GM18519 (cell line): ENCODE measurements at regions not wholly inside any gene's neighbourhood (a gene's known extent, or its start where the extent isn't known, plus 50 kb on each side); places are given as distances from the start of the nearest gene placed in this dataset.

Experiments used
- ATAC-seq: cut with Tn5 transposase; IDR thresholded peaks from one replicate; pipeline ENCODE4 v1.9.1; 2021; ENCODE audit warnings: mild to moderate bottlenecking, moderate library complexity; ENCODE audit not compliant: unreplicated experiment, low FRiP score

DNA sequence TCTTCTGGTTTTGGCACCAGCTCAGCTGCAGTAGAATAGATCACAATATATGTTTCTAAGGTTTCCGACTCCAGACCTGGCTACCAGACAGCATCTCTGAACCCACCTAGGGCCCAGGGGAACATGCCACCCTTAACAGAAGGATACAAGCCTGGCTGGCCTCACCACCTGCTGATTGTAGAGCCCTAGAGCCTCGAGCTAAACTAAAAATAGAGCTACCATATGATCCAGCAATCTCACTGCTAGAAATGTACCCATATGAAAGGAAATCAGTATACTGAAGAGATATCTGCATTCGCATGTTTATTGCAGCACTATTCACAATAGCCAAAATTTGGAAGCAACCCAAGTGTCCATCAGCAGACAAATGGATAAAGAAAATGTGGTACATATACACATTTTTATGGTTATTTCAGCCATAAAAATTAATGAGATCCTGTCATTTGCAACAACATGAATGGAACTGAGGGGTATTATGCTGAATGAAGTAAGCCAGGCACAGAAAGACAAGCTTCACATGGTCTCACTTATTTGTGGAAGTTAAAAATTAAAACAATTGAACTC is 242.4 kb upstream of the SLC39A10 start:
- ATAC-seq, result no peak

DNA sequence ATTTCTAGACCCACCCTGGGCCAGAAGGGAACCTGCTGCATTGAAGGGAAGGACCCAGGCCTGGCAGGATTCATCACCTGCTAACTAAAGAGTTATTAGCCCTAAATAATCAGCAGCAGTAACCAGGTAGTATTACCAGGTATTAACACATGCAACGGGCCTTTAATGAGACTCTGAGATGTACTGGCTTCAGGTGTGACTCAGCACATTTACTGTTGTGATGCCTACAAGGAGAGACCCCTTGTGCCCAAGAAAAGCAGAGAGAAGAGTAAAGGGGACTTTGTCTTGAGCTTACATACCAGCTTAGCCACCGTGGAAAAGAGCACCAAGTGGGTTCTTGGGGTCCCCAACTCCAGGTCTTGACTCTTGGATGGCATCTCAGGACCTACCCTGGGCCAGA is 243.1 kb upstream of the SLC39A10 start:
- no peak for ATAC-seq

DNA sequence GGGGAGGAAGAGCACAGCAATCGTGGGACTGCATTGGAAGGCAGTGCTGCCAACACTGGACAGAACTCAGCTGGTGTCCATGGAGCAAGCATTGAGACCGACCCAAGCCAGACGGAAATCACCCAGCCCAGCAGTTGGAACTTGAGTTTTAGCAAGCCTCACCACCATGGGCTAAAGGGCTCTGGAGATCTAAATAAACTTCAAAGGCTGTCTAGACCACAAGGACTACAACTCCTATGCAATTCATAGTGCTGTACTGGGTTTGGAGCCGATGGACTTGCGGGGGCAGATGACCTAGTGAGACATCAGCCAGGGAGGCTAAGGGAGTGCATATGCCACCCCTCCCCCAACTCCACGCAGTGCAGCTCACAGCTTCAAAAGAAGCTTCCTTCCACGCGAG is 243.6 kb upstream of the SLC39A10 start:
- no peak for ATAC-seq

DNA sequence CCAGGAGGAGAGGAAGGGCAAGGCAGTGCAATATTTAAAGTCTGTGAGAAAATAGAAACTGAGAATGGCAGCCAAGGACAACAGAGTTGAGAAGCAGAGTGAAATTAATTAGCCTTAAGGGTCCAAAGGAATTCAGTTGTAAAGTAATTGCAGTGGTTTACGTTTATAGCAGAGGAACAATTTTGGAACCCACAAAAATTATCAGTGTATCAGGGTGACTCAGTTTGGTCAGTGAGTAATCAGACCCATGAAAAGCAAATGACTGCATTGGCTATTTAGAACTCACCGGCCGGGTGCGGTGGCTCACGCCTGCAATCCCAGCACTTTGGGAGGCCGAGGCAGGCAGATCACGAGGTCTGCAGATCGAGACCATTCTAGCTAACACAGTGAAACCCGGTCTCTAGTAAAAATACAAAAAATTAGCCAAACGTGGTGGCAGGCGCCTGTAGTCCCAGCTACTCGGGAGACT is 245.8 kb upstream of the SLC39A10 start:
- ATAC-seq, result no peak

DNA sequence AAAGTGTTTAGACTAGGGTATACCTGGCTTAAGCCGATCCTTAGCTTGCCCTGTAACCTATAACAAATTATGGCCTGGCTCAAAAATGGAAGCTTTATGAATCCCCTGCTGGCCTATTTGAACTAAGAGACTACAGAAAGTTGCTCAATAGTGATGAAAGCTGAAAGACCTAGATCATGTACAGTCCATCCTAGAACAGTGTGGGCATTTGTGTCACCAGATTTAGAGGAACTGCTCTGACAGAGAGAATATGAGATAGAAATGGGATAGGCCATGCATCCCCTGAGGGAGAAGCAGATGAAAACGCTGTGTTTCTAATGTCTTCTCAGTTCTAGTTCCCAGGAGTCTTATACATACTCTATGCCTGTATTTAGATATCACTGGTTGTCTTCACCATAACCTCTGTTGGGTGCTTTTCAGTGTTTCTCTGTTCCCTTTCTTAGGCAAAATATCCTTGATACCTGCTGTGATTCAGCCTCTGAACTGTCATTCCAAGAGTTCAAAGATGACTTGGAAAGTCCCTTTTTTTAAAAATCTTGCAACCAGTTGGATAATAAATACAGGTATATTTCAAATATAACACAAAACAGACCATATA is 246.9 kb upstream of the SLC39A10 start:
- peak; percentile 68 for ATAC-seq

DNA sequence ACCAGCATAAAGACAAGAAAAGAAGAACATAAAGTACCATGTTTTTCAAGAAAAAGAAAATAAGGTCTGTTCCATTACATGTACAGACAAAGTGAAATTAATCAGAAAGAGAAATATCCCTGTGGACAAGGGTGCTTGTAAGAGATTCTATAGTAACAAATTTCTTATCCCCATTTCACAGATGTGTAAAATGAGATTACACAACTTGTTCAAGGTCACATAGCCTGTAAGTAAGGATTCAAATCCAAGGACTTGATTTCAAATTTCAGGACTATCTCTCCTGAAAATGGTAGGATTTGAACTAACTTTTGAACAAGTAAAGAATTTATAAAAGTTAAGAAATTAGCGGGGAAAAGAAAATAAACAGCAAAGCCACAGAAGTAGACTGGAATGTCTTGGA is 248.2 kb upstream of the SLC39A10 start:
- no peak for ATAC-seq

DNA sequence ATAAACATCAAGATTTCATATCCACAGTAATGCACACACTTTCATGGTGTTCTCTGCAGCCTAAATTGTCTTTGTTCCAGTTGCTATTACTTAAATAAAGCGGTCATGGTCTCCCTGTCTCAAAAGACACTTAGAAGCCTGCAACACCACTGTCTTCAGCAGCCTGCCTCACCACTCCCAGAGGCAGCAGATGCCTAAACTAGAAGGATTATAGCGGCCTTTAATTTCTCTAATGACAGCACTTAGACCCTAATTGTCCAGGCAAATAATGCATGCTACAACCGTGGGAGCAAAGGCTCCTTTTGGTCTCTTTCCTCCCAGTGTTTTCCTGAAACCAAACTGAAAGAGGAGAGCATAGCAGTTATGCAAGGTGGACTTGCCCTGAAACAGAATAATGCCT is 248.8 kb upstream of the SLC39A10 start:
- ATAC-seq, result no peak

DNA sequence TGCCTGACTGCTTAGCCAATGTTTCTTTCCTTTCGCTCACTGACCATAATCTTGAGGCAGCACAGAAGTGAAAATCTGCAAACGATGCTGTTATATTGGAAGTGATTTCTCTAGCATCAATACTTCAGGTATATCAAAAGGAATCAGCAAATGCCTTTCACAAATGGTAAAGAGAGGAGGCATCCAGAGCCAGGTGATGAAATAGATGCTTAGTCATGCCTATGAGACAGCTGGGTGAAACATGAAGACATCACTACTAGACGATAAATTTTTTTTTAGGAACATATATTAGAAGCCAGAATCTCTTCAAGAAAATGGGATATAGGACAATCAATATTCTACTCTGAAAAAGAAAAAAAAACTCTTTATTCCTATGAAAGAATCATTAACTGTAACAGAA is 249.2 kb upstream of the SLC39A10 start:
- ATAC-seq, result no peak

DNA sequence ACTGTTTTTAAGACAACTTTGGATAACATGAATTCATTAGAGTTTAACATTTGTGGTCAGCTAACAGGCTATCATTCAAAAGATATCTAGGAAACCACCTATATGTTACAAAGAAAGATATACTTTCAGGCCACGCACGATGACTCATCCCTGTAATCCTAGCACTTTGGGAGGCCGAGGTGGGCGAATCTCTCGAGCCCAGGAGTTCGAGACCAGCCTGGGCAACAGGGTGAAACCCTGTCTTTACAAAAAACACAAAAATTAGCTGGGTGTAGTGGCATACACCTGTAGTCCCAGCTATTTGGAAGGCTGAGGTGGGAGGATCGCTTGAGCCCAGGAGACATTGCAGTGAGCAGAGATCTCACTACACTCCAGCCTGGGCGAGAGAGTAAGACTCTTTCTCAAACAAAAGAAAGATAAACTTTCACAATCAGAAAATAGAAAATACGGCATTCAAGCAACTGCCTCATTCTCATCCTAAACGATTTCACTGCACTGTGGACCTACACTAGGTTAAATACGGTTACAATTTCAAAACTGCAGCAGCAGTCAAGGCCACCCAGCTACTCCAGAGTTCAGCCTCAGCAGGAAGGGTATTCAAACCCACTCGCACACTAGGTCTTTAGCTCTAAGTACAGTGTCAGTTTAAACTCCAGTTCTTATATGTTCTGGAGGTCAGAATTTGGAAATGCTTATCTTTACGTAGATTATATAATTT is 250.0 kb upstream of the SLC39A10 start:
- no peak for ATAC-seq

DNA sequence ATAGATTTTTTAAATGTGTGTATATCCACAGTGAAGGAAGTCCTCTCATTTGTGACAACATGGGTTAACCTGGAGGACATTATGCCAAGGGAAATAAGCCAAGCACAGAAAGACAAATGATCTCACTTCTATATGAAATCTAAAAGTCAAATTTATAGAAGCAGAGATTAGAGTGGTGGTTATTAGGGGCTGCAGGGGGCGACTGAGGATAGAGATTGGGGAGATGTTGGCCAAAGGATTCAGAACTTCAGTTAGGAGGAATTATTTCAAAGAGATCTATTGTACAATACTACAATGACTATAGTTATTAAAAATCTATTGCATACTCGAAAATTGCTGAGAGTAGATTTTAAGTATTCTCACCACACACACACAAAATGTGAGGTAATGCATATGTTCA is 252.4 kb upstream of the SLC39A10 start:
- ATAC-seq, result no peak

DNA sequence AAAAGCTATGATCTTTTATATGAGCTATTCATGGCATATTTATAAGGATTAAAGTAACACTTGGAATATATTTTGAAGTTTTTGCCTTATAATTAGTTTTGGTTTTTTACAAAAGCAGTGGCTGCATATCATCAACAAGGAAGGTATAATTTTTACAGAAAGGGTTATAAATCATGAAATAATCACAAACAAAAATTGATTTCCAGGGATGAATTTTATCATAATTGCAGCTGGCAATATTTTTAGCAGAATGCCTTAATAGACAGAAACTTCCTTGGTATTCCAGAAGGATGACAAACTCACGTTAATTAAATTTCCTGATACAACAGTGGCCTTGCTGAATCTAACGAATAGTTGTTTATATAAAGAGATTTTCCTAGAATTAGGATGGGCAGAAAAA is 260.5 kb upstream of the SLC39A10 start:
- no peak for ATAC-seq

DNA sequence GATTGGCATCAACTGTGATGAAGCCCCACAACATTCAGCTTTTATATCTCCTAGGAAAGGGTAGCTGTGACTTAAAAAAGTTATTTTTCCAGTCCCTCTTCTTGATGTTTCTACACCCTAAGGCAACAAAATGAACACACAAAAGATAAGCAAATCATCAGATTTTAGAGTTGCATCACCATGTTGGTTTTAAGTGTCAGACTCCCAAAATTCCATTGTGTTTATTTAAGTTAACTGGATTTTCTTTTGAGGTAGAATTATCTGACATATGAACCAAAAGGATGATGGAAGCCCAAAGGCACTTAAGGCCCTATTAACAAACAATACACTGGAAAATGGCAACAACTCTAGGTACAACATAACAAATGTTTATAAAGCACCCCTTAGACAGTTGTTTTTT is 261.7 kb upstream of the SLC39A10 start:
- no peak for ATAC-seq

DNA sequence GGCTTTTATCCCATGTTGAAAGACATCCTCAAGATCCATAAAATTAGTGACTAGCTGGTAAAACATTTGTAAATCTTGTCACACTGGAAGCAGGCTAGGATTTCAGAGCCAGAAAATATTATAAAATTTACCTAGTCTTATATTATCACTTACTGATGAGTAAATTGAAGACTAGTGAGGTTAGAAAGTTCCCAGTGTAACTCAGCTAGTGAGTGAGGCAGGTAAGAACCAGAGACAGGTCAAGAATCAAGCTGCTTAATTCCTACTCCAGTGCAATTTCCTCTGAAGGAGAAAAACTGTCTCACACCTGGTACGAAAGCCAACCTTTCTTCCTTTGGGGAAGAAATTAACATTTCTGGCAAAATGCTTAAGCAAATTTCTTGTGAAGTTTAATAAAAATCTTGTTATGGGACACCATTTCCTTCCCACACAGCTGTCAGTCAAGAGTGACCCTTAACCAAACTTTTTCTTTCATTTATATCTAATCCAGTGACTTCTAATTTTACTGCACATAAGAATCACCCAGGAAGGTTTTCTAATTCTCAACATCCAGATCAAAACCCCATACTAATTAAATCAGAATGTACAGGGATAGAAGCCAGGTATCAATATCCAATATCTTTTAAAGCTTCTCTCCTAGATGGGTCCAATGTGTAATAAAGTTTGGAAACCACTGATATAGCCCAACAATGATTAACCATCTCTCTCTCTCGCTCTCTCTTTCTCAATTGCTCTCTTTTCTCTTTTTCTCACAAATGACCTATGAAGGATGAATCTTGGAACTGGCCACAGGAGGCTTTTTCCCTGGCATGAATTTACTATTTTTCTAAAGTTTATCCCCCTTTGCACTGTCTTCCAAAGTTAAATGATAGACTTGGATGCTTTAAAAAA is 264.3 kb upstream of the SLC39A10 start:
- no peak for ATAC-seq

DNA sequence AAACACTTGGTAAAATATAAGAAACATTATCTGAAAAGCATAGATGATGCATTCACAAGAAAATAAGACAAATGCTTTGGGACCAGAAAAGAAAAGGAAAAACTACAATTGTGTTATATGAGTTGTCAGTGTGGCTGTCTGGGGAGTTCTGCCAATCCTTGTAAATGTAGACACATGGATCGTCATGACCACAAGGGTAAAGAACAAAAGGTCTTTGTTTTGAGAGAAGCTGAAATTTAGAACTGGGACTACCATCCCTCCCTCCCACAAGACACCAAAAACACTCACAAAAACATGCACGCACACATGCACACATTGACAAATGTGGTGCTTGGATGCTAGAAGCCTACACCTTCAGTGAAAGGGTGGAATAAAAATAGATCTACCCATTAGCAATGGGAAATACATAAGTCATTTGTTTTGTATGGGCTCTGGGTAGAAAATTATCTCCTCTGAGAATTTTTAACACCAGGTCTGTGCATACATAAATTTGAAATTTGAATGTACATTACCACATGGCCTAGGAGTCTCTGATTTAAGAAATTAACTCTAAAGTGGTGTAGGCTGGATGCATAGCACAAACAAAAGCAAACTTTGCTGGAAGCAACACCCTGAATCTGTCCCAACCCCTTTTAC is 266.2 kb upstream of the SLC39A10 start:
- ATAC-seq, result no peak

DNA sequence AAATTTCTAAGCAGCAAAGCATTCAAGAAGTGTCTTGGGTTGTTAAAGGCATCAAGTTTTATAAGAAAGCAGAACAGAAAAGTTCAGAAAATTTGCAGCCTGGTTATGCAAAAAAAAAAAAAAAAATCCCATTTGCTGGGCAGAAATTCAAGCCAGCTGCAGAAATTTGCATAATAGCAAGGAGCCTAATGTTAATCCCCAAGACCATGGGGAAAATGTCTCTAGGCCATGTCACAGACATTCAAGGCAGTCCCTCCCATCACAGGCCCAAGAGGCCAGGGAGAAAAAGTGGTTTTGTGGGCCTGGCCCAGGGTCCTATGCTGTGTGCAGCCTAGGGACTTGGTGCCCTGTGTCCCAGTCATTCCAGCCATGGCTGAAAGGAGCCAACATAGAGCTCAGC is 269.0 kb upstream of the SLC39A10 start:
- ATAC-seq, result no peak

DNA sequence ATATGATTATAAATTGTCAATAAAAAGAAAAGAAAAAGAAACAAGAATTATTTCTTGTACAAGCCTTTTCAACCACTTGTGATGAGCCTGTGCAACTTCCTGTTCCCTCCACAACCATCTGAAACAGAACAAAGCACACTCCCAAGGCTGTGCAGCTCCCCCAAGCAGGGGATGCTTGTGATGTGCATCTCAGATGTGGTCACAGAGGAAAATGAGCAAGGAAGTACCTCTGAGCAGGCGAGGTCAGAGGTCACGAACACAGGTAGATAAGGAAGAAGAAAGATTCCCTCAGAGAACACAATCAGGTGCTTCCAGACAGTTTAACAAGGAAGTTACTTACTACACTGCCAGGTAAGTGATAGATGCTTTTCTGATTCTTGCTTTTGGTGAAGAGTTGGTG is 274.8 kb upstream of the SLC39A10 start:
- ATAC-seq, result no peak

DNA sequence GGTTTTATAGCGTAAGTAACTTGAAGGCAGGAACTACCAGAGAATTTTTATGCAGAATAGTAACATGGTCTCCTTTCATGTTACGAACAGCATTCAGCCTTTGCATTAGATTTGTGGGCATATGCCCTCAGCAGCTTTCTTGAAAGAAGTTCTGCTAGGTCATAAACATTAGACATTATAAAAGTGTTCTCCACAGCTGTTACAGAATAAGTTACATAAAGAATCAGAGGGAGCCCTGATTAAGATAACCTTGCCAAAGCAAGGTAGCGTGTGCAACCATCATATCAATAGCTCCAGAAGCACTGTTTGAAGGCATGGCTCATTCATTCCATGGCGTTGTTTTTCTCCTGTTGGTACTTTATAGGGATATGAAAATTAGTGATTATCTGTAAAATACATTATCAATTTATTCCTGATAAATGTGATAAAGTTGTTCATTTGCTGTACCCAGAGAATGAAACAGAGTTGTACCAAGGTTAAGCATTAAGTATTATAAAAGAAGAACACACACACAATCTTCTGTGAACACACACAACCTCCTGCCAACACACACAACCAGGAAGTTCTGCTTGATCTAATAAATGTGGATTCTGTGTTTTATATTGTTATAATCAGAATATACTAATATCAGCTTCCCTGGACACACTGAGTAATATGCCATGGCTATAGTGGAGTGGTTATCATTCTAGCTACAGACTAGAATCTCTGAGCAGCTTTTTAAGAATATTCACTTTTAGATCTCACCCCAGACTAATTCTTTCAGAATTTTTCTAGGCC is 286.7 kb upstream of the SLC39A10 start:
- no peak for ATAC-seq

DNA sequence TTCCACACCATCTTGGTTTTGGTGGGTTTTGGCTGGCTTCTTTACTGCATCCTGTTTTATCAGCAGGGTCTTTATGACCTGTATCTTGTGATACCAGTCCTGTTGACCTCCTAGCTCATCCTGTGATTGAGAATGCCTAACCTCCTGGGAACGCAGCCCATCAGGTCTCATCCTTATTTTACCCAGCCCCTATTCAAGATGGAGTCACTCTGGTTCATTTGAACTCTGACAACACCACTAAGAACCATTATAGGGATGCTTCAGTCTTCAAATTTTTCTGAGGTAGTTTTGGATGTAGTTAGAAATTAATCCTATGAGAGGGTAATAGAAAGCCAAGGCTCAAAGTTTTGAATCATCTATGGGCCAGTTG is 287.8 kb upstream of the SLC39A10 start:
- no peak for ATAC-seq

DNA sequence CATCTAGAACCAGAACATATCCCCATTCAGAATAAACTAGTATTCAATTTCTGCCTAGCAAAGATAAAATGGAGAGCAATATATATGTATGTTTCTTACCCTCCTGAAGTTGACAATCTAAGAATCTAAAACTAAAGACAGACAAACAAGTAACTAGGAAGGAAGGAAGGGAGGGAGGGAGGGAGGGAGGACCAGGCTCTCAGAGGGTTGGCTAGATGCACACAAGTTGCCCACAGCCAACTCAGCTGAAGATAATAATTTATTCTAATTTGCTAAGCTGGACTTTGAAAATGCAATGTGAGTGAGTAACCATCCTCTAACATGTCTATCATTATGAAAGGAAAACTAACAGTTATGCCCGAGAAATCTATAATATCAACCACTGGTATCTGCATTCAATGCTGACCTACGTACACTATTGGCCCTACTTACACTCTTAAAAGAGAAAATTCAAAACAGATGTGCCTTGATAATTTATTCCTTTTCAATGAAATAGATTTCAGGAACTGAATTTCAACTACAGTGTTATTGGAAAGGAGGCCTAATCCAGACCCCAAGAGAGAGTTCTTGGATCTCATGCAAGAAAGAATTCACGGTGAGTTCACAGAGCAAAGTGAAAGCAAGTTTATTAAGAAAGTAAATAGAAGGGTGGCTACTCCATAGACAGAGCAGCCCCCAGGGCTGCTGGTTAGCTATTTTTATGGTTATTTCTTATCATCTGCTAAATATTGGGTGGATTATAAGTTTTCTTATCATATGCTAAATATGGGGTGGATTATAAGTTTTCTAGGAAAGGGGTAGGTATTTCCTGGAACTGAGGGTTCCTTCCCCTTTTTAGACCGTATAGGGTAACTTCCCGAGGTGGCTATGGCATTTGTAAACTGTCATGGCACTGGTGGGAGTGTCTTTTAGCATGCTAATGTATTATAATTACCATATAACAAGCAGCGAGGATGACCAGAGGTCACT is 288.5 kb upstream of the SLC39A10 start:
- no peak for ATAC-seq
